ENCODE measurements at regions not wholly inside any gene's neighbourhood (a gene's known extent, or its start where the extent isn't known, plus 50 kb on each side); places are given as distances from the start of the nearest gene placed in this dataset.

GRCh38 chr5:33343676-33344327 lies 97.0 kb upstream of the TARS1 start:
- no peaks in the 10 kb centered on the region for H3K9me3 Mint-ChIP-seq (ENCODE audit: unreplicated experiment)
- Histone ChIP-seq H3K36me3 (ENCODE audit: insufficient read depth, low read length) (no peaks in the 10 kb centered on the region), H3K4me2 (ENCODE audit: low read length) (peak overlapping the region; percentile 62), H4K20me1 (ENCODE audit: insufficient read depth, low read length) (no peaks in the 10 kb centered on the region), H3K27me3 (ENCODE audit: insufficient read depth, low read length) (no peaks in the 10 kb centered on the region), H3K4me1 (ENCODE audit: insufficient read depth, low read length) (peaks cover 3% of the 10 kb centered on the region), H3K9me3 (ENCODE audit: insufficient read depth, low read depth, low read length) (no peaks in the 10 kb centered on the region), H3K4me3 (ENCODE audit: insufficient read depth, low read depth, low read length) (no peak overlapping the region), H3K27ac (ENCODE audit: low read depth, low read length) (peak overlapping the region; percentile 82), H3K9ac (ENCODE audit: low read length) (peak overlapping the region; percentile 67), H2AFZ (ENCODE audit: low read depth, low read length) (no peak overlapping the region), H3K79me2 (ENCODE audit: insufficient read depth, low read length) (no peaks in the 10 kb centered on the region)
- FAIRE-seq (peak; percentile 97), DNase-seq (ENCODE audit: low read depth) (peak; percentile 91)
- peak overlapping the region; percentile 83 for H3K27ac Mint-ChIP-seq (ENCODE audit: unreplicated experiment)
- H3K36me3 Mint-ChIP-seq (ENCODE audit: low read depth, unreplicated experiment) = no peaks in the 10 kb centered on the region
- no peaks in the 10 kb centered on the region for H3K27me3 Mint-ChIP-seq (ENCODE audit: low read depth, unreplicated experiment)
- TF ChIP-seq EZH2 (IDR thresholded peaks at IDR 0.05; ENCODE audit: insufficient read depth, low read length) (no peak), CTCF (IDR thresholded peaks at IDR 0.05; ENCODE audit: insufficient read depth, low read depth, low read length) (no peak)
- peaks cover 15% of the 10 kb centered on the region for H3K4me1 Mint-ChIP-seq (ENCODE audit: low read depth, unreplicated experiment)
- no peak overlapping the region for H3K4me3 Mint-ChIP-seq (ENCODE audit: unreplicated experiment)

GRCh38 chr5:33346534-33346933 lies 94.2 kb upstream of the TARS1 start:
- no peaks in the 10 kb centered on the region for H3K79me2 ChIP-seq (ENCODE audit: insufficient read depth, low read length)
- H3K4me3 ChIP-seq (ENCODE audit: insufficient read depth, low read depth, low read length) = no peak overlapping the region
- Mint-ChIP-seq H3K4me1 (ENCODE audit: low read depth, unreplicated experiment) (peaks cover 15% of the 10 kb centered on the region), H3K4me3 (ENCODE audit: unreplicated experiment) (no peak overlapping the region), H3K9me3 (ENCODE audit: unreplicated experiment) (peaks cover 12% of the 10 kb centered on the region), H3K27ac (ENCODE audit: unreplicated experiment) (no peak overlapping the region), H3K36me3 (ENCODE audit: low read depth, unreplicated experiment) (no peaks in the 10 kb centered on the region), H3K27me3 (ENCODE audit: low read depth, unreplicated experiment) (no peaks in the 10 kb centered on the region)
- no peak overlapping the region for H2AFZ ChIP-seq (ENCODE audit: low read depth, low read length)
- H3K9me3 ChIP-seq (ENCODE audit: insufficient read depth, low read depth, low read length) = no peaks in the 10 kb centered on the region
- H3K27ac ChIP-seq (ENCODE audit: low read depth, low read length) = no peak overlapping the region
- H3K27me3 ChIP-seq (ENCODE audit: insufficient read depth, low read length) = no peaks in the 10 kb centered on the region
- no peak overlapping the region for H3K4me2 ChIP-seq (ENCODE audit: low read length)
- no peaks in the 10 kb centered on the region for H4K20me1 ChIP-seq (ENCODE audit: insufficient read depth, low read length)
- TF ChIP-seq EZH2 (IDR thresholded peaks at IDR 0.05; ENCODE audit: insufficient read depth, low read length) (no peak), CTCF (IDR thresholded peaks at IDR 0.05; ENCODE audit: insufficient read depth, low read depth, low read length) (no peak)
- no peak overlapping the region for H3K9ac ChIP-seq (ENCODE audit: low read length)
- H3K4me1 ChIP-seq (ENCODE audit: insufficient read depth, low read length) = peaks cover 3% of the 10 kb centered on the region
- no peak for FAIRE-seq
- no peaks in the 10 kb centered on the region for H3K36me3 ChIP-seq (ENCODE audit: insufficient read depth, low read length)
- DNase-seq (ENCODE audit: low read depth) = no peak

GRCh38 chr5:33361781-33362180 lies 79.0 kb upstream of the TARS1 start:
- H3K79me2 ChIP-seq (ENCODE audit: insufficient read depth, low read length) = no peaks in the 10 kb centered on the region
- H3K36me3 ChIP-seq (ENCODE audit: insufficient read depth, low read length) = no peaks in the 10 kb centered on the region
- H3K4me2 ChIP-seq (ENCODE audit: low read length) = no peak overlapping the region
- Mint-ChIP-seq H3K27me3 (ENCODE audit: low read depth, unreplicated experiment) (no peaks in the 10 kb centered on the region), H3K9me3 (ENCODE audit: unreplicated experiment) (peaks cover 3% of the 10 kb centered on the region), H3K4me3 (ENCODE audit: unreplicated experiment) (no peak overlapping the region), H3K4me1 (ENCODE audit: low read depth, unreplicated experiment) (peaks cover 12% of the 10 kb centered on the region), H3K27ac (ENCODE audit: unreplicated experiment) (no peak overlapping the region), H3K36me3 (ENCODE audit: low read depth, unreplicated experiment) (no peaks in the 10 kb centered on the region)
- no peaks in the 10 kb centered on the region for H3K9me3 ChIP-seq (ENCODE audit: insufficient read depth, low read depth, low read length)
- no peak overlapping the region for H3K4me3 ChIP-seq (ENCODE audit: insufficient read depth, low read depth, low read length)
- no peak overlapping the region for H2AFZ ChIP-seq (ENCODE audit: low read depth, low read length)
- TF ChIP-seq CTCF (IDR thresholded peaks at IDR 0.05; ENCODE audit: insufficient read depth, low read depth, low read length) = no peak
- no peak for TF ChIP-seq EZH2 (IDR thresholded peaks at IDR 0.05; ENCODE audit: insufficient read depth, low read length)
- no peak for DNase-seq (ENCODE audit: low read depth)
- H3K4me1 ChIP-seq (ENCODE audit: insufficient read depth, low read length) = no peaks in the 10 kb centered on the region
- no peaks in the 10 kb centered on the region for H3K27me3 ChIP-seq (ENCODE audit: insufficient read depth, low read length)
- H3K9ac ChIP-seq (ENCODE audit: low read length) = no peak overlapping the region
- no peak for FAIRE-seq
- H4K20me1 ChIP-seq (ENCODE audit: insufficient read depth, low read length) = no peaks in the 10 kb centered on the region
- no peak overlapping the region for H3K27ac ChIP-seq (ENCODE audit: low read depth, low read length)
